C4-2B (cell line): ENCODE measurements at regions not wholly inside any gene's neighbourhood (a gene's known extent, or its start where the extent isn't known, plus 50 kb on each side); places are given as distances from the start of the nearest gene placed in this dataset.

Experiments used
- H3K27ac ChIP-seq: fragments of 450-650 bp; 2 replicates; pipeline ENCODE4 v1.5.1; 2017
- CTCF ChIP-seq: fragments of 450-650 bp; conservative IDR thresholded peaks from 2 replicates; pipeline ENCODE4 v1.5.1; 2017; ENCODE audit warnings: mild to moderate bottlenecking
- ZFX ChIP-seq: fragments of 450-650 bp; IDR thresholded peaks from 2 replicates; pipeline ENCODE4 v1.6.1; 2017

DNA sequence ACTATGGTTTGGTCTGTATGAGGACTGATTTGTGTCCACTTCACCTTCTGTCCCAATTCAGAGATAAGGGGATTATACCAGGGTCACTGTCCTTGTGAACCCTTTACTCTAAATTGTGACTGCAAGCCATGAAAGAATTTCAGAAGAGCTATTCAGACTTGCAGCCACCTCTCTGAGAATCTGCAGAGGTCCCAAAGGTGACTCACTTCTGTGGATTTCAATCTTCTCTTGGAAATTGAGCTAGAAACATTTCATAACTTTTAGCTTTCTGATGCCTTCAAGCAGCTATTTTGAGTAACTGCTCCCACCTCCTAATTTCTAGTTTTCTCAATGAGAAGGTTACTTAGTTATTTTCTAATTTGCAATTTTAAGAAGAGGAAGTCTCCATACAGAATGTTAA is 1242.4 kb upstream of the ACVR2A start:
- no peak overlapping the region for H3K27ac ChIP-seq
- TF ChIP-seq ZFX: no peak
- TF ChIP-seq CTCF: no peak

- TF ChIP-seq ZFX (no peak), CTCF (no peak)
- H3K27ac ChIP-seq: no peak overlapping the region
Measured at GRCh38 chr2:146598791-146599190, 1246.0 kb upstream of the ACVR2A start.

GRCh38 chr2:146597291-146597690 is 1247.5 kb upstream of the ACVR2A start:
- no peak overlapping the region for H3K27ac ChIP-seq
- no peak for TF ChIP-seq ZFX
- TF ChIP-seq CTCF: no peak

- TF ChIP-seq ZFX: no peak
- no peak for TF ChIP-seq CTCF
- H3K27ac ChIP-seq: no peak overlapping the region
Measured at GRCh38 chr2:146591908-146592307, 1252.9 kb upstream of the ACVR2A start.

- H3K27ac ChIP-seq: no peak overlapping the region
- TF ChIP-seq CTCF: no peak
- no peak for TF ChIP-seq ZFX
Measured at GRCh38 chr2:146587291-146587713, 1257.5 kb upstream of the ACVR2A start.

- TF ChIP-seq CTCF (no peak), ZFX (no peak)
- H3K27ac ChIP-seq: no peak overlapping the region
Measured at GRCh38 chr2:146584316-146584715, 1260.5 kb upstream of the ACVR2A start.

- TF ChIP-seq ZFX (no peak), CTCF (no peak)
- H3K27ac ChIP-seq: no peak overlapping the region
Measured at GRCh38 chr2:146579147-146579930, 1265.5 kb upstream of the ACVR2A start.
